GM18507 (cell line): ENCODE measurements at regions not wholly inside any gene's neighbourhood (a gene's known extent, or its start where the extent isn't known, plus 50 kb on each side); places are given as distances from the start of the nearest gene placed in this dataset.

Experiments
- DNase-seq: peaks from one replicate; pipeline ENCODE4 v3.0.0; 2011; ENCODE audit warnings: low read depth; ENCODE audit not compliant: insufficient read length; ENCODE audit errors: extremely low spot score
- FAIRE-seq: peaks from 2 replicates; lab custom pipeline; 2011; peaks lifted over from hg19 to GRCh38; lab: Jason Lieb, UNC

DNA sequence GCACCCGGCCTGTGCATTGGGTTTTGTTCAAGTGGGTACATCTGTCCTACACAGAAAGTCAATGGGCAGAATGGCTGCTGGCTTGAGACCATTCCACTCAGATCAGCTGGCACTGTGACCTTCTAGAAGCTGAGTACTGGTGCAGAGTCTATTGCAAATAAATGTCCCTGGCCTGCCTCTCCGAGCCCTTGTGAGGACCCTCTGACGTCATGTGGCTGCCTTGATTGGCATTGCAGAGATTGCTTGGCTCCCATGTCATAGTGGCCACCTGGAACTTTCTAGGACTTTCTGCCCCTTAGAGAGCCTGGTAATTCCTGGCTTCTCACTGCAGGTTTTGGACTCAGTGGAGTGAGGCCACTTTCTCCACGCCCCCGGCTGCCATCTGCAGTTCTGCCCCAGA is 211.3 kb downstream of the ENGASE start:
- FAIRE-seq (no peak), DNase-seq (no peak)

DNA sequence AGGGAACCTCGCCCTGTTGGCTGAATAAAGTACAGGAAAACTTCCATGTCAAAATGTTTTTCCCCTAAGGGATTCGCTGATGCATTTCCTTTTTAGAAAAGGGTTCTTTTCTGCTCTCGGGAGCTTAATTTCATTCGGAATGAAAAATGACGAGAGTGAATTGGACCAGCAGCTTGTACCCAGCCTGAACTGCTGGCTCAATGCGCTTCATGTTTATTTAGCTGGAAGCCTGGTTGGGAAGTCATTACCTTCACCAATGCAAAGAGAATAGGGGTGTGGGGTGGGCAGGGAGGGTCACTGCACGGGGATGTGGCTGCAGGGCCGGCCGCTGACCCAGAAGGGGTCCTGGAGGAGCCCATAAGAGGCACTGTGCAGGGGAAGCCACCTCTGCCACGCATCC is 207.7 kb downstream of the ENGASE start:
- no peak for FAIRE-seq
- no peak for DNase-seq

DNA sequence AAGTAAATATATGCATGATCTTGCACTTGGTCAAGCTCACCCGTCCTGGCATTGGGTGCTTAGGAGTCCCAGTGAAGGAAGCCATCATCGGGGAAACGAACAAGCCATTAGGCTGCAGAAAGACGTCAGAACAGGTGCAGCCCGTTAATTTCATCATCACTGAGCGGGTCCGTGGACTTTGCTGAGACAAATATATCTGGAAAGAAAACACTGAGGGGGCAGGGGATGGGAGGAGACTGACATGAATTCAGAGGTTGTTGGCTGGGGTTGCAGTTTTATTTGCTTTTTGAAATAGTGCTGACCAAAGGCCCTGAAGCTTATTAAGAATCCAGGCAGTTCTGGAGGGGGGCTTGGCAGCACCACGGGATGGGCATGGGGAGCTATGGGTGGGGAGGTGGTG is 207.2 kb downstream of the ENGASE start:
- FAIRE-seq = no peak
- no peak for DNase-seq

DNA sequence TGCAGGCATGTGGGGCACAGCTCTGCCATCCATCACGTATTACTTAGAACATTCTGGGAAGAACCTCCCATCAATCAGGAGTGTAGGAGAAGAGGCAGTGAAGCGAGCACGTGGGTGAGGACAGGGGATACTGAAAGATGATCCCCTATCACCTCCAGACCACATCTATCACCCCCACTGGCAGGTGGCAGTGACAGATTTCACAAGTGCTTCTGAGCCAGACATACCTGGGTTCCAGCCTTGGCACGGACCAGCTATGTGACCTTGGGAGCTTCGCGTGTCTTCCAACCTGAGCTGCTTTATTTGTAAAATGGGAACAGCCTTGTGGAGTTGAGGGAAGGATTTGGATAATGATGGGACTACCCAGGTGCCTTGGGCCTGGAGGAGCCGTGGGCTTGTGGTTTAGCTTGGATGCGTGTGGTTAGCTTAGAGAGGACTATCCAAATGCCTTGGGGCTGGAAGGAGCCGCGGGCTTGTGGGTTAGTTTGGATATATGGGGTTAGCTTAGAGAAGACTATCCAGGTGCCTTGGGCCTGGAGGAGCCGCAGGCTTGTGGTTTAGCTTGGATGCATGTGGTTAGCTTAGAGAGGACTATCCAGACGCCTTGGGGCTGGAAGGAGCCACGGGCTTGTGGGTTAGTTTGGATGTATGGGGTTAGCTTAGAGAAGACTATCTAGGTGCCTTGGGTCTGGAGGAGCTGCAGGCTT is 206.4 kb downstream of the ENGASE start:
- FAIRE-seq = no peak

DNA sequence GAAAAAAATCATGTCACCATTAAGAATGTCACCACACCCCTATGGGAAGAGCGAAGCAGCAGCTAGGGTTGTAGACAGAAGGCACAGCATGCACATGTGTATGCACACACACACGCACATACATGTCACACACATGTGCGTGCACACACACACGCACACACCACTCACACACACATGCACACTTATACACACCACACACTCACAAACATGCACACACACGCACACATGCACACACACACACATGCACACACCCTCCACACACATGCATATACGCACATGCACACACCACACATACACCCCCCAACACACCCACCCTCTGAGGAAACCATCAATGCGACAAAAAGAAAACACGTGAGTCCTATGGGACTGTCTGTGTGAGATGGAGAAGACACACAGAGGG is 205.4 kb downstream of the ENGASE start:
- DNase-seq (no peak), FAIRE-seq (no peak)

More for the DNA sequence above, 206.4 kb downstream of the ENGASE start:
- no peak for DNase-seq

DNA sequence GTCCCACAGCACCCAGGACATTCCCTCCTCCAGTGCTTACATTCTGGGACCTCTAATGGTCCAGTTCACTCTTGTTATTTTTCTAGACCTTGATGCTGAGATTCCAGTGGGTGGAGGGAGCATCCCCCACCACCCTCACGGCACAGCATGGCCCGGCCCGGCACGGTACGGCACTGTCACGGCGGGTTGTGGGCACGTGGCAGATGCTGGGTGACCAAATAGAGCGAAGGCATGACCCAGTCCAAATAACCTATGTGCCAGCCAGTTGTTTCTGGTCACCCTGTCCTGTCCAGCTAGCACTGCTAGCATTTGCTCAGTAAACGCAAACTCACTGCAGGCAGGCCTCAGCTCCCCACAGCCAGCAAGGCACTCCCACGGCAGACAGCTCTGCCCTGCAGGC is 204.7 kb downstream of the ENGASE start:
- FAIRE-seq (no peak), DNase-seq (no peak)

DNA sequence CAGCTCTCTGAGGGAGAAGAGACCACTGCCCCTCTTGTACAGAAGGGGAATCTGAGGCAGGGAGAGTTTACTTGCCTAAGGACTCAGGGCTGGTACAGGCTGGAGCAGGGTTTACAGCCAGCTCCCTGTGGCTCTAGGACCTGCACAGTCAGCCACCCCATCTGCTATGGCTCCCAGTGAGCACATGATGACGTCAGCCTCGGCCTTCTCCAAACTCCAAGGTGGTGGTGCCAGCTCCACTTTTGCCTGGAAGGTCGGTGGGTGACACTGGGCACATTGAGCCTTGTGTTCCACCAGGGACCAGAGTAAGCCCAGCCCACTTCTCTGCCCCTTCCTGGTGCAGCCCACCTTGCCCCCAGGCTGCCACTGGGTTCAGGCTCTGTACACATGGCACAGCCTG is 202.2 kb downstream of the ENGASE start:
- FAIRE-seq (no peak), DNase-seq (no peak)

DNA sequence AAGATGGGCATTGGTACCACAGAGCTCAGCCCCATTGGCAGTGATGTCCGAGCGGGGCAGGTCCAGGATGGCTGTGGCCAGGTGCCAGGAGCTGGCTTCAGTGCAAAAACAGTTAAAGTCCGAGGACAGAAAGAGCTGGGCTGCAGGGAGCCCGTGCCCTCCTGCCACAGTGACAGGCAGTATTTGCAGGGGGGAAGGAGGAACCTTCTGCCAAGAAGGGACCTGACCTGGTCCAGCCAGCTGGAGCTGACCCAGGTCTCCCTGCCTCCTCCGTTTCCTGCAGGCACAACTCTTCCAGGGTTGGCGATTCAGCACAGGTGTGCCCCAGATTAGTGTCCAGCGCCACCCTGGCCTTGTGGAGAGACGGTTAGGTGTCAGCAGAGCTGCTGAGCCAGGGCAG is 199.0 kb downstream of the ENGASE start:
- FAIRE-seq (no peak), DNase-seq (no peak)

DNA sequence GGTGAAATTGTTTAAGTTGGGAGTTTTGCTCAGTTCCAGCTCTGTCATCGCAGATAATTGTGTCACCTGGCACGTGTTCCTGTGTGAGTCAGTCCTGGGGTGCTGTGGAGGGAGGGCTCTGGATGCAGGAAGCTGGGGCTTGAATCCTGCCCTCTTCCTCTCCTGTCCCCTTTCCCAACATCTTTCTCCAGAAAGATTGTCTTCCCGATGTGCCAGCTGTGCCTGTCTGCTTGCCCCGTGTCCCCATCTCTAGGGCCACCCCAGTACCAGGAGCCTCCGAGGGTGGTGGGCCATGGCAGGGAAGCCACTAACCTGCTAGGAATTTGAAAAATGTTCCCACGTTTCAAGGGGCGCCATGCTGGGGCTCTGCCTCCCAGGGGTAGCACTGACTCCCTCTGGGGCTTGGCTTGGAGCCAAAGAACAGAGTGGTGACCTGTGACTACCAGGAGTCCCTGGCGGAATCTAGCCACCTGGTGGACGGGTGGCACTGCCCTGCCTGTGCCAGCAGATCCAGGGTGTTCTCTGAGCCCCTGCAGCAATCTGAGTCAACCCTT is 198.1 kb downstream of the ENGASE start:
- no peak for FAIRE-seq
- no peak for DNase-seq

DNA sequence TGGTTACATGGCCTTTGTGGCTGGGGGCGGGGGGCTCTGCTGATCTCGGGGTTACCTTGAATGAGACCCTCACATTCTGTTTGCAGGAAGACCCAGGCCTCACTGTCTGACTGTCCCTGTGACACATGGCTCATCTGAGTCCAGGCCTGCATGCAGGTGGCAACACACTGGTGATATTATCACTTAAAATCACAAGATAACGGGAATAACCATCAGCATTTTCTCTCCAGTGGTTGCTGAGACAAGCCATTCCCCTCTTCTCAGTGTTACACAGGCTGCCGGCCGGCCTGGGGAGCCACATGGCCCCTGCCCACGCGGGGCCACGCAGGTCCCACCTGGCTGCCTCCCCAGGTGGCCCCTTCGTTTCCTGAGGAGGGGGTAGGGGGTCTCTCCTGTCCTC is 197.6 kb downstream of the ENGASE start:
- no peak for DNase-seq
- FAIRE-seq = no peak

DNA sequence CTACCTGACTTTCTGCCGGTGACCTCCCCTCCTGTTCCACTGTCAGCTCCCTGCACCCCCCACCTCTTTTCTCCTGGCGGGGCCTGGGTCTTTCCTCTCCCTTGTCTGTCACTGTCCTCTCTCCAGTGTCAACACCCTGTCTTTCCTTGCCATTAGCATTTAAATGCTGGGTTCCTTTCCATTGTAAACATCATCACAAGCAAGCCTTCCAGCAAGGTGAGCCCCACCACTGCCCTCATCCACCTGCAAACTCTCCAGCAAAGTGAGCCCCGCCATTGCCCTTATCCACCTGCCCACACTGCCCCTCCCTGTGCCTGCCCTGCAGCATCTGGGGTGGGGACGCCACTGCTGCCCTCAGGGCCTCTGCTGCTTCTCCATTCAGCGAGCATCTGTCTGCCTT is 195.0 kb downstream of the ENGASE start:
- DNase-seq (no peak), FAIRE-seq (no peak)

DNA sequence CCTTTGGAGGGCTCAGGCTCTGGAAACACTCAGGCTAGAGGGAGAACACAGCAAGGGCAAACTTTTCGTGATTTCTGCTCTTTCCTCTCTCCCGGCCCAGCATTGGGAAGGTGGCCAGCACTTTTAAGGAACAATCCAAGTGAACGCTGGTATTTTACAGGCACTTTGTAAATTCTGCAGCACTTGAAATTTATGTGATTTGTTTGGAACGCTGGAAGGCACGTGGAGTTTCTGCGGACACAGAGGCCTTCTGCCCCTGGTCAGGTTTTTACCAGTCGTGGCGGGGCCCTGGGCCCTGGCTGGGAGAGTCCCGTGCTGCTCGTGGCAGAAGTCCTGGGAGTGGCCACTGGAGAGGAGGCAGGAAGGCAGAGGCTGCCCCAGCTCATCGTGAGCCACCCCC is 188.6 kb downstream of the ENGASE start:
- FAIRE-seq = no peak

DNA sequence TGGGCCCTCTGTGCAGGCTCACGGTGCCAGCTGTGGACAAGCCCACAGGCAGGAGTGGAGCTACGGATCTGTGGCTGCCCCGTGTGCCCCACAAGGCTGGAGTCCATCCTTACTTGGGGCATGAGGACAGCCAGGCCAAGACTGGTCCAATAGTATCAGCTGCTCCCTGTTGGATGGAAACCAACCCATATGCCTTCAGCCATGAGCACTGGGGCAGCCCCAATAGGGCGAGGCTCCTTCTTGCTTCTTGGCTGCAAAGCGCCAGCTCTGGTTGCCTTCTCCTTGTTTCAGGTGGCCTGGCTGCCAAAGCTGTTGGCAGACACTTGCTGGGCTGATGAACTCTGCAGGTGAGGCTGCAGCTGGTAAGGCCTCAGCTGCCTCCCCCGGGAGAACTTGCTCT is 188.0 kb downstream of the ENGASE start:
- FAIRE-seq (no peak), DNase-seq (no peak)

More for the DNA sequence above, 188.6 kb downstream of the ENGASE start:
- DNase-seq = no peak

DNA sequence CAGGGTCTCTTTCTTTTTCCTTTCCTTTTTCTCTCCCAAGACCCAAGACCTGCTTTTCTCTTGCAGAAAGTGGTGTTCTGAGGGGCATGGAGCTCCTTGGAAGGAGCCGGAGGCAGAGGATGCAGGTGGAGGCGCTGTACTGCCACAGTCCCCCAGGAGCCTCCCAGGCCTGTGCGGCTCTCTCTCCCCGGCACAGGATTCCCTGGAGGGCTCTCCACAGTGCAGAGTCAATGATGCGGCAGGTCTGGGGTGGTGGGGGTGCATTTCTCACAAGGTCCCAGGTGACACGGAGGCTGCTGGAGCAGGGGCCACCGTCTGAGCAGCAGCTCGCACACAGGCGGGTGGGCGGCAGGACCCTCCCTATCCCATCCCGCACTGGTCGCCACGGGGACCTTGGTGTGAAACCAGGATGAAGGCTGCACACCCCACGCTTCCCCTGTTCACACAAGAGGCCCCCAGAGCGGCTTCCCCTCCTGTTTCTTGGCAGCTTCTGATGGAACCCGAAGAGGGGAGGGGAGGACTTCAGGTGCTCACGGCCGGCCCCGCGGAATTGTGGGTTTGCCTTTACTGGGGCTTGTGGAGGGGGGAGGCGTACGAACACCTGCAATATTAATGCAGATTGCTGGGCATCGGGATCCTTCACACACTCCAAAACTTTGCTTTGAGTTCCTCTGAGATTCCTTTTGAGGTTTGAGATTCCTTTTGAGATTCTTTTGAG is 186.9 kb downstream of the ENGASE start:
- no peak for FAIRE-seq
- no peak for DNase-seq

DNA sequence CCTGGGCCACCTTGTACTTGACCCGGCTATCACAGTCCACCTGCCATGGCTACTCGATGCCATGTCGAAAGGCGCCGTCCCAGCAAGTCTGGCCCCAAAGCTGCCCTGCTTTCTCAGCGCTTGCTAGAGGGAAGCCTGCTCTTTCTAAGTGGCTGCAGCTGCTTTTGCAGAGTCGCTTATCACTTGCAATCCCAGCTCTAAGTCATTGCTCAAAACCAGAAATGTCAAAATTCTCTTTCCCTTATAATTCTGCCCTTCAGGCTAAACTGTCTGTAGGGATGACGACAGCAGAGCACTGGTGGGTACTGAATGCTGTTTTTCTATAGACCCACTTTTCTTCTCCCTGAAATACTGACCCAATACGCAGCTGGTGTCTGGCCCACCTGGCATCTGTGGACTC is 184.2 kb downstream of the ENGASE start:
- DNase-seq = no peak
- FAIRE-seq = no peak

DNA sequence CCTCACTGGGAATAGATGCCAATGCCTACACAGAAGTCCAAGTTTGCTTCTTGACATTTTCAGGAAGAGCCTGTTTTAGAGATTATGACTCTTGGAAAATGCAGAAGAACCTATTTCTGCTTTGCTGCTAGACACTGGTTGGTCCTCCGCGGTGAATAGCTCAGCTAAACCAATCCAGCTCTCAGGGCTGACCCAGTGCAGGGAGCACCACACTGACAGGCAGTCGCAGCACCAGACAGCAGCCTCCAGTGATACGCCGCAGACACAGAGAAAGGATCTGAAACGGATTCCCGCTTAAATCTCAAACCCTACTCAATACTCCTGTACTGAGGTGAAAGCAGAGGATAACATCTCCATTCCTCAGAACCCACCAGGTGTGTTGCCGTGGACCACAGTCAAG is 183.4 kb downstream of the ENGASE start:
- no peak for FAIRE-seq
- DNase-seq = no peak

DNA sequence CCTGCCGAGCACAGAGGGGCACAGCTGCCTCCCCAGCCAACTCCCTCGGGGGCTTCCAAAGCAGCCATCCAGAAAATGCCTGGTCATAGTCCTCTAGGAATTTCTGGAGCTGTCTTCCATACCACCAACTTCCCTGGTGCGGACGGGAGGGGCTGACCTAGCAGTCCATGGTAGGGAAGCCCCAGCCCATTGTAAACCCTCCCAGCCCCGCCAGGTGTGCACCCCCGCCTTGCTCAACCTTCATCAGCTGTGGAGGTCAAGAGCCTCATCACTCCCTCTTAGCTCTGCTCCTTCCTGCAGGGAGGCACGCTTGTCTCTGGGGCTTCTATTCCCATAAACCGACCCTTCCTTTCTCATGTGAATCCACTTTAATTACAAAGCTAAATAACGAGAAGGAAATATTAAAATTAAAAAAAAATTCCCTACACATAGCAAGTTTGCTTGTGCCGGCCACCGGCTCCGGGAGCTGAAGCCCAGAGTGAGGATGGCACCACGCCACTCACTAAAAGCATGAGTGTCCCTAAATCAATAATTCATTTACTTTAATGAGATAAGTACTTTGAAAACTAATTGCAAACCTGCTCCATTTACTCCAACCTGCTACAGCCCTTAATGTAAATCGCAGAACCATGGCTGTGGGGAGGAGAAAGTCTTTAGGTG is 181.4 kb downstream of the ENGASE start:
- no peak for FAIRE-seq
- no peak for DNase-seq

DNA sequence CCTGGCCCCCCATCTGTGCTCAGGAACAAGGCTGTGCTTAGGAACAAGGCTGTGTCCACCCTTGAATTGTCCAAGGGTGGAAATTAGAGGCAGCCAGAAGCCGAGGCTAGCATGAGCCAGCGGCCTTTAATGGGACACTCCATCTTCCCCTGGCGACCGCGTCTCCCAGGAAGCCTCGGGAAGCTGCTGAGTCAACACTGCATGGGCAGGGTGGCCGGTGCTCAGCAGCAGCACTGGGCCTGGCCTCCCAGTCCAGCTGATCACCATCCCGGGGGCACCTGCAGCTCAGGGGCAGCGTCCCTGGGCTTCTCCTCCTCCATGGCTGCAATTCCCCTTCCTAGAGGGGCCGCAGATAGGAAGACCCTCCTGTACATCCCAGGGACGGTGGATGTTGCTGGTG is 180.8 kb downstream of the ENGASE start:
- no peak for DNase-seq
- no peak for FAIRE-seq

DNA sequence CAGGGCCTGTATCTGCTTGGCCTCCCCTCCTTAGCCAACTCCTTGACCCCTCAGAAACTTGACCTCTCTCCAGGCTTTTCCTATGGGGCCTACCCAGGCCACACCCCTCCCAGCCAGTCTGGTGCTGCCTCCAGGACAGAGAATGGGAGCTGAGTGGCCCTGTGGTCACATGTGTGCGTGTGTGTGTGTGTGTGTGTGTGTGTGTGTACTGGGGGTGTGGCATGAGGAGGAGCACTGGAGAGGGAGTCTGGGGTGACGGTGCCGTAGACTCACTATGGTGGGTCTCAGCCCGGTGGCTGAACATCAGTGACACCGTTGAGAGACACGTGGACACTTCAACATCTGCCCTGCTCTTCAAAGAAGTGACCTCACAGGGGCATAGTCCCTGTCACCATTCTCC is 180.4 kb downstream of the ENGASE start:
- no peak for DNase-seq
- no peak for FAIRE-seq

DNA sequence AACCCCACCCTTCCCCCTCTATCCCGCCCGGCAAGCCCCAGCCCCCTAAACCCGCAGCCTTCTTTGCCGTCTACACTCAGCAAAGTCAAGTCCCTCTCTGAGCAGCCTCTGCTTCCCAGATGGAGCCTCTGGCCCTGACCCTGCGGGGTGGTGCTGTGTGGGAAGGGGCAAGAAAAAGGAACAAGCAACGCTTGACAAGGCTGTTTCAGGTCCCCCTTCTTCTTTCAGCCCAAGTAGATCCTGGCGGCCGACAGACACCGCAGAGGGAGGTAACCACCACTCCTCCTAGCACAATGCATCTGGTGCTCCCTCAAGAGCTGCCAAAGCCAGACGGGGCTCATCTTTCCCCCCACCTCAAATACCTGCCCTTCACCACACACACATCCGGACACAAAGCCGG is 178.3 kb downstream of the ENGASE start:
- no peak for DNase-seq
- no peak for FAIRE-seq

DNA sequence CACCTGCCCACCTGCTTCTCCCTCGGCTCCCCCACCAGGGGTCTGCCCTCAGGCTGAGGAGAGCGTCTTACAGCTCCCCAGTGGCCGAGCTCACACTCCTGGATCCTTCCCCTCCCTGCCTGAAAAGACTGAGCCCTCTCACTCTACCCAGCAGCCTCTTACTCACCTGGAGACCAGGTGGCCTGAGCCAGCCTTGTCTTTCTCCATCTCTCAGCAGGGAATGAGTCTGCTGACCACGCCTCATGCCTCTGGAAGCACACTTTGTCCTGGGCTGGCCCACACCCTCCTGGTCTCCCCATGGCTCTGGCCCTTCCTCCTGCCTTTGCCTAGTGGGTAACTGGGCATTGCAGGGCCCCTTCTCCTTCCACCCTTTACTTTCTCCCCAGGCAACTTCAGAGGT is 177.2 kb downstream of the ENGASE start:
- FAIRE-seq (no peak), DNase-seq (no peak)
